ENCODE measurements at regions not wholly inside any gene's neighbourhood (a gene's known extent, or its start where the extent isn't known, plus 50 kb on each side); places are given as distances from the start of the nearest gene placed in this dataset.

- no peak for TF ChIP-seq CTCF (IDR thresholded peaks at IDR 0.05)
- TF ChIP-seq POLR2A (IDR thresholded peaks at IDR 0.05), result no peak
Measured at GRCh38 chr2:12959935-12960334, 243.2 kb downstream of the TRIB2 start.

Measured in Peyer's patch (tissue), 4 donors.